PC-9 (cell line): ENCODE measurements at regions not wholly inside any gene's neighbourhood (a gene's known extent, or its start where the extent isn't known, plus 50 kb on each side); places are given as distances from the start of the nearest gene placed in this dataset.

Source experiments
- CTCF ChIP-seq: fragments of 200-600 bp; sonication (generic); conservative IDR thresholded peaks from 2 replicates; pipeline ENCODE4 v1.6.1; 2017; ENCODE audit warnings: mixed run types, antibody characterized with exemption, mild to moderate bottlenecking, moderate library complexity
- EZH2 ChIP-seq: fragments of 200-600 bp; sonication (generic); IDR thresholded peaks from 2 replicates; pipeline ENCODE4 v1.8.0; 2017; ENCODE audit warnings: antibody characterized with exemption, low read depth

DNA sequence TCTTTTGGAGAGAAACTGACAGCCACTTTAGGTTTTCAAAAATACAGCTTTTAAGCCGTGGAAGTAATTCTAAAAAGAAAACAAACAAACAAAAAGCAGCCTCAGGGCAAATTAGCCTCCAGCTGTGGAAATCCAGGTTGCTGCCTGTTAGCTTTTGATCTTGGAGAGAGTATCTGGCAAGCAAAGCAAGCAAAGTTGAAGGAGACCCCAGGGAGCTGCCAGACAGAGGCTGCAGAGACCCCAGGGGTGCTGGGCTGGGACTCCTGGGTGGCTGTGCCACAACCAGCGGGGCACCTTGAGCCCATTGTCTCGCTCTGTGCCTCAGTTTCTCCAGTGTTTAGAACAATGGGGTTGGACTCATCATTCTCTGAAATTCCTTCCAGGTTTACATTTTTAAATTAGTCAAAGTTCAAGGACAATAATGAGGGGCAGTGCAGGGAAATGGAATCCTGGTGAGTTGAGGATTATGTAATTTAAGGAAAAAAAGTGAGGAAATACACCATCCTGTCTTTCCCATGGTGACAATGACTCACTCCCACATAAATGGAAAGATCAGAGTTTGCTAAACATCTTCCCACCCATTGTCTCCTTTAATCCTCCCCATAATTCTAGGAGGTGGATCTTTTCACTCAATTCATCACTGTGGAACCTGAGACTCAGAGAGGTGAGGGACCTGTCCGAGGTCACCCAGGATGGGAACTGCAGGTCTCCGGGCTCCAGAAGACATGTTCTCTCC is 480.5 kb downstream of the MATN1 start:
- TF ChIP-seq CTCF = no peak
- TF ChIP-seq EZH2 = no peak
